ENCODE measurements at regions not wholly inside any gene's neighbourhood (a gene's known extent, or its start where the extent isn't known, plus 50 kb on each side); places are given as distances from the start of the nearest gene placed in this dataset.

DNA sequence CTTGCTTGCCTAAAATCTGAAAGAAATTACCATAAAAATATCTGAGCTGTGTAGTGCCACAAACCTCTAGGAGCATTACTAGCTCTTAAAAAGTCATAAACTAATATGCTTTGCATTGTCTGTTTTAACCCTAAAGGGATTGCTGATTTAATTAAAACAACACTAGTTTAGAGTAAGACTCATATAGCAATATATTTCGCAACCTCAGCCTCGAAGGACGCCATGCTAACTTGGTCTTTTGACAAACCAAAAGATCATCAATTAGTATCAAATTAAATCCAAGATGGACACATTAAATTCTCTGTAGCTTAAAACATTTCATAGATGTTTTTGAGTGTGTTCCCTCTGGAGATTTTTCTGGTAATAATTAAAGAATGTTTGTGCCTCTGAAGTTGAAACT, 74.8 kb upstream of the KCNQ5 start:
- Histone ChIP-seq H3K9me3 (ENCODE audit: control insufficient read depth, insufficient read depth, low read length) (0 out of 2 replicates have a peak, but pooled peaks cover 4% of the 10 kb centered on the region), H4K91ac (ENCODE audit: insufficient read depth, low read depth, low read length) (no peak overlapping the region), H3K18ac (ENCODE audit: low read depth, low read length) (no peak overlapping the region), H2BK20ac (ENCODE audit: low read depth, low read length) (no peak overlapping the region), H2BK120ac (ENCODE audit: low read depth, low read length) (no peak overlapping the region), H3K4me1 (ENCODE audit: control insufficient read depth, insufficient read depth, low read length) (no peaks in the 10 kb centered on the region), H3K27ac (ENCODE audit: insufficient read depth, low read length) (no peak overlapping the region), H2BK5ac (ENCODE audit: low read depth, low read length, poor library complexity, severe bottlenecking) (no peak overlapping the region), H3K14ac (replicated peaks; ENCODE audit: low read depth, low read length) (no peak overlapping the region), H3K4me2 (ENCODE audit: low read depth, low read length) (no peak overlapping the region), H3K56ac (ENCODE audit: extremely low read depth, insufficient read depth, low read length) (no peak overlapping the region), H3K79me1 (ENCODE audit: low read depth in 1 of 2, low read length in 2 of 2) (no peaks in the 10 kb centered on the region), H3K23ac (ENCODE audit: low read depth, low read length) (no peak overlapping the region), H3K4me3 (ENCODE audit: insufficient read depth, low read depth, low read length) (no peak overlapping the region), H2AK9ac (replicated peaks; ENCODE audit: low read depth, low read length, poor library complexity) (no peak overlapping the region), H2AK5ac (ENCODE audit: low read depth, low read length) (no peak overlapping the region), H3K9ac (ENCODE audit: low read depth, low read length) (no peak overlapping the region), H3K36me3 (ENCODE audit: control insufficient read depth, insufficient read depth, low read length) (no peaks in the 10 kb centered on the region), H2AFZ (replicated peaks; ENCODE audit: low read length, poor library complexity) (no peak overlapping the region), H4K20me1 (ENCODE audit: insufficient read depth, low read length) (no peaks in the 10 kb centered on the region), H2BK15ac (ENCODE audit: low read depth, low read length) (no peak overlapping the region), H4K8ac (ENCODE audit: low read depth in 2 of 2, low read length in 2 of 2) (no peak overlapping the region), H3K4ac (ENCODE audit: low read depth, low read length) (no peak overlapping the region), H3K9me1 (ENCODE audit: insufficient read depth, low read length) (no peaks in the 10 kb centered on the region), H4K5ac (ENCODE audit: low read depth, low read length) (no peak overlapping the region), H3K27me3 (ENCODE audit: control insufficient read depth, insufficient read depth, low read length) (no peaks in the 10 kb centered on the region)
- CTCF ChIA-PET: no interaction called here
- dilution Hi-C loops (cut with HindIII; ENCODE audit: low sequenced_read_pairs, unreplicated experiment) (no loop called here), in situ Hi-C loops (cut with MboI; ENCODE audit: low sequenced_read_pairs) (no loop called here), intact Hi-C loops (cut with micrococcal nuclease) (no loop called here)
- DNase-seq: no peak
- no peak for ATAC-seq (ENCODE audit: low read depth)
- WGBS, 2 experiments (ENCODE audit: extremely low coverage in 2 of 2, insufficient read length in 1 of 2): no CpG with 5 or more reads among the region's 3 CpGs
- BruUV-seq (replicated peaks): no TSS peak
- POLR2A ChIA-PET (ENCODE audit: unreplicated experiment): no interaction called here
- no peak for TF ChIP-seq BHLHE40 (IDR thresholded peaks at IDR 0.05; ENCODE audit: low read depth, low read length)
- TF ChIP-seq CEBPB (IDR thresholded peaks at IDR 0.05; ENCODE audit: low read depth, low read length): peak; percentile 85
